ENCODE measurements at regions not wholly inside any gene's neighbourhood (a gene's known extent, or its start where the extent isn't known, plus 50 kb on each side); places are given as distances from the start of the nearest gene placed in this dataset.

- H3K27me3 Mint-ChIP-seq, result peaks cover 27% of the 10 kb centered on the region
- H3K36me3 Mint-ChIP-seq (ENCODE audit: insufficient read depth), result no peaks in the 10 kb centered on the region
- no peaks in the 10 kb centered on the region for H3K4me1 Mint-ChIP-seq (ENCODE audit: low read depth)
- no peak overlapping the region for H3K27ac Mint-ChIP-seq
- TF ChIP-seq, protein P1, sequence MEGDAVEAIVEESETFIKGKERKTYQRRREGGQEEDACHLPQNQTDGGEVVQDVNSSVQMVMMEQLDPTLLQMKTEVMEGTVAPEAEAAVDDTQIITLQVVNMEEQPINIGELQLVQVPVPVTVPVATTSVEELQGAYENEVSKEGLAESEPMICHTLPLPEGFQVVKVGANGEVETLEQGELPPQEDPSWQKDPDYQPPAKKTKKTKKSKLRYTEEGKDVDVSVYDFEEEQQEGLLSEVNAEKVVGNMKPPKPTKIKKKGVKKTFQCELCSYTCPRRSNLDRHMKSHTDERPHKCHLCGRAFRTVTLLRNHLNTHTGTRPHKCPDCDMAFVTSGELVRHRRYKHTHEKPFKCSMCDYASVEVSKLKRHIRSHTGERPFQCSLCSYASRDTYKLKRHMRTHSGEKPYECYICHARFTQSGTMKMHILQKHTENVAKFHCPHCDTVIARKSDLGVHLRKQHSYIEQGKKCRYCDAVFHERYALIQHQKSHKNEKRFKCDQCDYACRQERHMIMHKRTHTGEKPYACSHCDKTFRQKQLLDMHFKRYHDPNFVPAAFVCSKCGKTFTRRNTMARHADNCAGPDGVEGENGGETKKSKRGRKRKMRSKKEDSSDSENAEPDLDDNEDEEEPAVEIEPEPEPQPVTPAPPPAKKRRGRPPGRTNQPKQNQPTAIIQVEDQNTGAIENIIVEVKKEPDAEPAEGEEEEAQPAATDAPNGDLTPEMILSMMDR (IDR thresholded peaks at IDR 0.05; ENCODE audit: unreplicated experiment), result no peak
- no peak overlapping the region for H3K4me3 Mint-ChIP-seq (ENCODE audit: low read depth)
- H3K9me3 Mint-ChIP-seq (ENCODE audit: low read depth), result no peaks in the 10 kb centered on the region
- DNase-seq (ENCODE audit: low spot score, unreplicated experiment), result no peak
Observed at GRCh38 chr1:30123036-30123435, 600.3 kb downstream of the MATN1 start.

- H3K36me3 Mint-ChIP-seq (ENCODE audit: insufficient read depth), result no peaks in the 10 kb centered on the region
- TF ChIP-seq, protein P1 (IDR thresholded peaks at IDR 0.05; ENCODE audit: unreplicated experiment), result no peak
- H3K4me3 Mint-ChIP-seq (ENCODE audit: low read depth), result no peak overlapping the region
- no peaks in the 10 kb centered on the region for H3K4me1 Mint-ChIP-seq (ENCODE audit: low read depth)
- peaks cover 20% of the 10 kb centered on the region for H3K27me3 Mint-ChIP-seq
- H3K9me3 Mint-ChIP-seq (ENCODE audit: low read depth), result no peaks in the 10 kb centered on the region
- no peak overlapping the region for H3K27ac Mint-ChIP-seq
- no peak for DNase-seq (ENCODE audit: low spot score, unreplicated experiment)
Observed at GRCh38 chr1:30120245-30121000, 603.0 kb downstream of the MATN1 start.

DNA sequence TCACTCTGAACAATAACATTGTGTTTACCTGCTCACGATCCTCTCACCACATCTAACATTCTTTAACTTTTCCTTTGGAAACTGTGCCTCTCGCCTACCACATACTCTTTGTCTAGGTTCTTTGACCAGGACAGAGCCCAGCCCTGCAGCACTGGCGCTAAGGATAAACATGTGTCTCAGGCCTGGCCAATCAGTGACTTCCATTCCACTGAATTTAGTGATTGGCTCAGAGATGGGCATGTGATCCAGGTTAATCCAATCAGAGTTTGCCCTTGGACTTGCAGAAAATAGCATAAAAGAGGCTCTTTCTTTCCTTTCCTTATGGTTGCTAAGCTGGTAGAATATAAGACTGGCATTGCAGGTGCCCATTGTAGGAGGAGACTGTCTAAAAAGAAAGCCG, 605.7 kb downstream of the MATN1 start:
- Mint-ChIP-seq H3K36me3 (ENCODE audit: insufficient read depth) (no peaks in the 10 kb centered on the region), H3K9me3 (ENCODE audit: low read depth) (no peaks in the 10 kb centered on the region), H3K4me3 (ENCODE audit: low read depth) (no peak overlapping the region), H3K27ac (no peak overlapping the region), H3K4me1 (ENCODE audit: low read depth) (peaks cover 2% of the 10 kb centered on the region), H3K27me3 (peaks cover 13% of the 10 kb centered on the region)
- DNase-seq (ENCODE audit: low spot score, unreplicated experiment), result no peak
- TF ChIP-seq, protein P1 (IDR thresholded peaks at IDR 0.05; ENCODE audit: unreplicated experiment), result no peak

DNA sequence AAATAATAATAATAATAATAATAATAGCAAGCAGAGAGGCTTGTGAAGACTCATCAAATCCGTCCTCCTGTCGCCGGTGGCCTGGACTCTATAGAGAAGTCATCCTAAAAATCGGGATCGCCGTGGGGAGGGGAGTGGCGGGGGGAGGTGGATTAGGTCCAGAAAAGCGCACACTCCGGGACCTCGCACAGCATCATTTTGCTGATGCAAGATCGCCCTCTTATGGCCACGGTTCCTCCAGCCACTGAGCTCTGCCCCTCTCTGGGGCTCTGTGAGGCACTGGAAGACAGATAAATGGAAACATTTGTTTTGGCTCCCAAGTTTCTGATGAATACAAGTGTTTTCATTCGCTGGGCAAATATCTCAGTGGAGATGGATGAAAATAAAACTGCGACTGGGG, 612.0 kb downstream of the MATN1 start:
- Mint-ChIP-seq H3K36me3 (ENCODE audit: insufficient read depth) (no peaks in the 10 kb centered on the region), H3K27ac (no peak overlapping the region), H3K4me1 (ENCODE audit: low read depth) (peaks cover 2% of the 10 kb centered on the region), H3K9me3 (ENCODE audit: low read depth) (no peaks in the 10 kb centered on the region), H3K4me3 (ENCODE audit: low read depth) (no peak overlapping the region), H3K27me3 (peaks cover 24% of the 10 kb centered on the region)
- TF ChIP-seq, protein P1 (IDR thresholded peaks at IDR 0.05; ENCODE audit: unreplicated experiment), result peak; percentile 71
- DNase-seq (ENCODE audit: low spot score, unreplicated experiment), result peak; percentile 43

DNA sequence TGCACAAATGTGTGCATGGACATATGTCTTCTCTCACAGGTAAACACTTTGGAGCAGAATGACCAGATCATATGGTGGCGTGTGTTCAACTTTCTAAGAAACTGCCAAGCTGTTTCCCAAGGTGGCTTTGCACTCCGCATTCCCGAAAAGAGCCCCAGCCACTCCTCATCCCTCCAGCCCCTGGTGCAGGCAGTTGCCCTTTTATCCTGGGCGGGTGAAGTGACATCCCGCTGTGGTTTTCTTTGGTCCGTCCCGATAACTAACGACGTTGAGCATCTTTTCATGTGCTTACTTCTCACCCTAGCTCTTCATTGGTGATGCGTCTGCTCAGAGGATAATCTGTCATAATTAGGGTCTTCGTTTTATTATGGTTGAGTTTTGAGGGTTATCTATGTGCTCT, 612.5 kb downstream of the MATN1 start:
- peaks cover 2% of the 10 kb centered on the region for H3K4me1 Mint-ChIP-seq (ENCODE audit: low read depth)
- H3K4me3 Mint-ChIP-seq (ENCODE audit: low read depth), result no peak overlapping the region
- H3K27ac Mint-ChIP-seq, result no peak overlapping the region
- TF ChIP-seq, protein P1 (IDR thresholded peaks at IDR 0.05; ENCODE audit: unreplicated experiment), result no peak
- H3K9me3 Mint-ChIP-seq (ENCODE audit: low read depth), result no peaks in the 10 kb centered on the region
- H3K36me3 Mint-ChIP-seq (ENCODE audit: insufficient read depth), result no peaks in the 10 kb centered on the region
- H3K27me3 Mint-ChIP-seq, result peaks cover 26% of the 10 kb centered on the region
- no peak for DNase-seq (ENCODE audit: low spot score, unreplicated experiment)

Data from progenitor cell of endocrine pancreas (in vitro differentiated cells).